Caco-2 (cell line): ENCODE measurements at regions not wholly inside any gene's neighbourhood (a gene's known extent, or its start where the extent isn't known, plus 50 kb on each side); places are given as distances from the start of the nearest gene placed in this dataset.

ENCODE experiments used
- BruUV-seq: library from RNA; stranded (reverse); fragments of 400-500 nt; replicated peaks from 2 replicates; lab custom pipeline; 2021; lab: Mats Ljungman, UMichigan
- CTCF ChIA-PET: fragments of 300-600 bp; sonication (Branson Sonifier 250); formaldehyde crosslinking; loops from one replicate; lab custom pipeline; 2022; ENCODE audit warnings: antibody characterized with exemption; lab: Charles Lee
- POLR2A ChIA-PET: fragments of 300-600 bp; sonication (Branson Sonifier 250); formaldehyde crosslinking; loops from one replicate; lab custom pipeline; 2022; ENCODE audit warnings: antibody characterized with exemption; lab: Charles Lee
- DNase-seq, 2 experiments: peaks; one replicate each; pipeline versions ENCODE4 v3.0.0 to v3.0.0-alpha.2; 2020 to 2022
- H3K27me3 ChIP-seq: replicated peaks from 2 replicates; pipeline ENCODE4 v1.6.0; 2011; ENCODE audit warnings: low read length; ENCODE audit not compliant: control insufficient read depth, insufficient read depth
- H3K36me3 ChIP-seq: 2 replicates; pipeline ENCODE4 v1.5.1; 2011; ENCODE audit warnings: low read length; ENCODE audit not compliant: control insufficient read depth, insufficient read depth
- H3K4me1 ChIP-seq: fragments of 250-450 bp; sonication (Bioruptor Pico); 2 replicates; pipeline ENCODE4 v1.5.1; 2020; ENCODE audit warnings: mild to moderate bottlenecking
- H3K4me3 ChIP-seq: 2 replicates; pipeline ENCODE4 v1.5.1; 2011; ENCODE audit warnings: low read depth, mild to moderate bottlenecking, control low read depth, low read length
- H3K9me3 ChIP-seq: fragments of 250-450 bp; sonication (Bioruptor Pico); 2 replicates; pipeline ENCODE4 v1.5.1; 2020; ENCODE audit warnings: mild to moderate bottlenecking, moderate library complexity
- H3K27ac Mint-ChIP-seq: one replicate; pipeline ENCODE4 v1.8.0; 2022; ENCODE audit warnings: mixed read lengths; ENCODE audit not compliant: unreplicated experiment
- H3K27me3 Mint-ChIP-seq: one replicate; pipeline ENCODE4 v1.8.0; 2022; ENCODE audit warnings: mixed read lengths; ENCODE audit not compliant: insufficient read depth, unreplicated experiment
- H3K36me3 Mint-ChIP-seq: one replicate; pipeline ENCODE4 v1.8.0; 2022; ENCODE audit warnings: mild to moderate bottlenecking, mixed read lengths; ENCODE audit not compliant: insufficient read depth, unreplicated experiment
- H3K4me1 Mint-ChIP-seq: one replicate; pipeline ENCODE4 v1.8.0; 2022; ENCODE audit warnings: low read depth, mixed read lengths; ENCODE audit not compliant: unreplicated experiment
- H3K4me3 Mint-ChIP-seq: one replicate; pipeline ENCODE4 v1.8.0; 2022; ENCODE audit warnings: mild to moderate bottlenecking, moderate library complexity, mixed read lengths; ENCODE audit not compliant: unreplicated experiment
- H3K9me3 Mint-ChIP-seq: one replicate; pipeline ENCODE4 v1.8.0; 2022; ENCODE audit warnings: mixed read lengths; ENCODE audit not compliant: unreplicated experiment
- intact Hi-C: fragments of 100-400 bp; cut with micrococcal nuclease; formaldehyde crosslinking; loops from one replicate; pipeline ENCODE4 v1.10.0; 2022; ENCODE audit not compliant: unreplicated experiment
- TF ChIP-seq, protein P1 (sequence below), 2 experiments: fragments of 200-600 bp in 1 of 2; IDR thresholded peaks; 1 replicate in 1 of 2; 2 replicates in 1 of 2; pipeline versions ENCODE4 v1.5.1 to v1.8.0; 2011 to 2022; ENCODE audit warnings: antibody characterized with exemption in 1 of 2, control low read depth in 1 of 2, inconsistent platforms in 1 of 2, low read depth in 1 of 2, low read length in 1 of 2, mild to moderate bottlenecking in 1 of 2, moderate library complexity in 1 of 2; ENCODE audit not compliant: insufficient read depth in 1 of 2, severe bottlenecking in 1 of 2, unreplicated experiment in 1 of 2

DNA sequence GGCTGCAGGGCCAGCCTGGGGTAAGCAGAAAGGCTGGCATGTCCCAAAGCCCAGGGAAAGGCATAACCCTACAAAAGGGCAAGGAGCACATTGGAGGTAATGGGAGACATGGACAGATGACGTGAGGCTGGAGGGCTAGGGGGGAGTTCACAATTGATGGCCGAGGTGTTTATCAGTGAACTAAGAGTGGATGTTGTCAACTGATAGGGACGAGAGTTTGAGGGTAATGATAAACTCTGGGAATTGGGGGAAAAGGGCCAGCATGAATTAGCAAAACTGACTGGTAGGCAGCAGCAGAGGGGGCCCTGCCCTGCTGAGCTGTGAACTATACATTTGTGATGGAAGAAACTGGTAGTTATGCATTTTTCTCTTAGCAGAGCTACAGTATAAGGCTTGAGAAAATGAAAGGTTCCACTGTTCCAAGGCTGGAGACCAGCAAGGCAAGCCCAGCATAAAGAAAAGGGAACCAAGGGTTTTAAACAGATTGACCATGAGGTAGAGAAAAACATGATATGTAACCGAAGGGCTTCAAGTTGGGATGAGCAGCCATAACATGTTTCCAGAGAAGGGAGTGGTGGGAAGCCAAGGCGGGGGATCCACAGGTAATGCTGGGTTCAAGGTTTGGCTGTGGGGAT lies 98.1 kb upstream of the MLN start:
- intact Hi-C loops, result no loop called here
- peaks cover 3% of the 10 kb centered on the region for H3K4me1 Mint-ChIP-seq
- POLR2A ChIA-PET, result no interaction called here

GRCh38 chr6:33898771-33899170 lies 95.0 kb upstream of the MLN start:
- Mint-ChIP-seq H3K27me3 (peaks cover 4% of the 10 kb centered on the region), H3K27ac (no peak overlapping the region), H3K36me3 (no peaks in the 10 kb centered on the region), H3K4me3 (no peak overlapping the region), H3K9me3 (no peaks in the 10 kb centered on the region), H3K4me1 (no peaks in the 10 kb centered on the region)
- TF ChIP-seq, protein P1, sequence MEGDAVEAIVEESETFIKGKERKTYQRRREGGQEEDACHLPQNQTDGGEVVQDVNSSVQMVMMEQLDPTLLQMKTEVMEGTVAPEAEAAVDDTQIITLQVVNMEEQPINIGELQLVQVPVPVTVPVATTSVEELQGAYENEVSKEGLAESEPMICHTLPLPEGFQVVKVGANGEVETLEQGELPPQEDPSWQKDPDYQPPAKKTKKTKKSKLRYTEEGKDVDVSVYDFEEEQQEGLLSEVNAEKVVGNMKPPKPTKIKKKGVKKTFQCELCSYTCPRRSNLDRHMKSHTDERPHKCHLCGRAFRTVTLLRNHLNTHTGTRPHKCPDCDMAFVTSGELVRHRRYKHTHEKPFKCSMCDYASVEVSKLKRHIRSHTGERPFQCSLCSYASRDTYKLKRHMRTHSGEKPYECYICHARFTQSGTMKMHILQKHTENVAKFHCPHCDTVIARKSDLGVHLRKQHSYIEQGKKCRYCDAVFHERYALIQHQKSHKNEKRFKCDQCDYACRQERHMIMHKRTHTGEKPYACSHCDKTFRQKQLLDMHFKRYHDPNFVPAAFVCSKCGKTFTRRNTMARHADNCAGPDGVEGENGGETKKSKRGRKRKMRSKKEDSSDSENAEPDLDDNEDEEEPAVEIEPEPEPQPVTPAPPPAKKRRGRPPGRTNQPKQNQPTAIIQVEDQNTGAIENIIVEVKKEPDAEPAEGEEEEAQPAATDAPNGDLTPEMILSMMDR (IDR thresholded peaks at IDR 0.05; ENCODE audit: insufficient read depth in 1 of 2, low read depth in 1 of 2, low read length in 1 of 2, severe bottlenecking in 1 of 2, unreplicated experiment in 1 of 2), result no peak
- POLR2A ChIA-PET, result no interaction called here
- Histone ChIP-seq H3K4me3 (no peak overlapping the region), H3K27me3 (no peaks in the 10 kb centered on the region), H3K9me3 (no peaks in the 10 kb centered on the region), H3K4me1 (no peaks in the 10 kb centered on the region), H3K36me3 (no peaks in the 10 kb centered on the region)
- CTCF ChIA-PET, result no interaction called here
- intact Hi-C loops, result no loop called here
- no peak for DNase-seq
- no TSS peak for BruUV-seq

More for the DNA sequence above, 98.1 kb upstream of the MLN start:
- H3K36me3 Mint-ChIP-seq, result no peaks in the 10 kb centered on the region
- no peaks in the 10 kb centered on the region for H3K4me1 ChIP-seq
- no peak overlapping the region for H3K27ac Mint-ChIP-seq
- CTCF ChIA-PET, result no interaction called here
- no peaks in the 10 kb centered on the region for H3K27me3 ChIP-seq
- no peaks in the 10 kb centered on the region for H3K9me3 ChIP-seq
- H3K9me3 Mint-ChIP-seq, result no peaks in the 10 kb centered on the region
- no peak overlapping the region for H3K4me3 Mint-ChIP-seq
- no peak overlapping the region for H3K4me3 ChIP-seq
- H3K27me3 Mint-ChIP-seq, result peaks cover 4% of the 10 kb centered on the region
- DNase-seq, result no peak
- BruUV-seq, result no TSS peak
- H3K36me3 ChIP-seq, result no peaks in the 10 kb centered on the region
- TF ChIP-seq, protein P1 (IDR thresholded peaks at IDR 0.05; ENCODE audit: insufficient read depth in 1 of 2, low read depth in 1 of 2, low read length in 1 of 2, severe bottlenecking in 1 of 2, unreplicated experiment in 1 of 2), result no peak

GRCh38 chr6:33897189-33897780 lies 93.5 kb upstream of the MLN start:
- no peak for DNase-seq

More at GRCh38 chr6:33897189-33897780, 93.5 kb upstream of the MLN start:
- BruUV-seq, result no TSS peak
- H3K4me1 Mint-ChIP-seq, result no peaks in the 10 kb centered on the region
- CTCF ChIA-PET, result no interaction called here
- no peaks in the 10 kb centered on the region for H3K9me3 Mint-ChIP-seq
- TF ChIP-seq, protein P1 (IDR thresholded peaks at IDR 0.05; ENCODE audit: insufficient read depth in 1 of 2, low read depth in 1 of 2, low read length in 1 of 2, severe bottlenecking in 1 of 2, unreplicated experiment in 1 of 2), result no peak
- Histone ChIP-seq H3K9me3 (no peaks in the 10 kb centered on the region), H3K27me3 (no peaks in the 10 kb centered on the region), H3K36me3 (no peaks in the 10 kb centered on the region), H3K4me1 (no peaks in the 10 kb centered on the region), H3K4me3 (no peak overlapping the region)
- H3K27me3 Mint-ChIP-seq, result peaks cover 4% of the 10 kb centered on the region
- H3K27ac Mint-ChIP-seq, result no peak overlapping the region
- POLR2A ChIA-PET, result no interaction called here
- no peaks in the 10 kb centered on the region for H3K36me3 Mint-ChIP-seq
- H3K4me3 Mint-ChIP-seq, result no peak overlapping the region
- intact Hi-C loops, result no loop called here
